ENCODE measurements at regions not wholly inside any gene's neighbourhood (a gene's known extent, or its start where the extent isn't known, plus 50 kb on each side); places are given as distances from the start of the nearest gene placed in this dataset.

DNA sequence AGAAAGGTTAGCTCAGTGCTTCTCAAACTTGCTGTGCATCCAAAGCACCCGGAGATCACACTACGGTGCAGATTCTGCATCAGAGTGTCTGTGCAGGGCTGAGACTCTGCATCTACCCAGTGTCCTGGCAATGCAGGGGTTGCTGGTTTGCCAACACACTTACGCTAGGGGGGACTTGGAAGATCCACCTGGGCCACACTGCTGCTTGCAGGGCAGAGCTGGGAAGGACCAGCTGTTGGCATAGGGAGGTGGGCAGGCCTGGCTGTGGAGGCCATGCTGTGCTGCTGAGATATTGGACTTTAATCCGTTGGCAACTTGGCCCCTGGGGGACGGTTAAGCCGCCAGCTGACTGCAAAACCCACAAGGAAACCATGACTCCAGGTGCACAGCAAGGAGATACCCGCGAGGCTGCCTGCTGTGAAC is 397.6 kb upstream of the HS6ST1 start (continued):
- no peak for TF ChIP-seq SNAPC2 (CRISPR knock-in tag; IDR thresholded peaks at IDR 0.05)
- no peak for TF ChIP-seq ZZZ3 (CRISPR knock-in tag; IDR thresholded peaks at IDR 0.05; ENCODE audit: borderline replicate concordance)
- no peak for TF ChIP-seq PHB2 (IDR thresholded peaks at IDR 0.05; ENCODE audit: partially characterized antibody)
- no peak for TF ChIP-seq ZBTB38 (CRISPR knock-in tag; IDR thresholded peaks at IDR 0.05)
- TF ChIP-seq ZNF263 (CRISPR knock-in tag; IDR thresholded peaks at IDR 0.05) = no peak
- TF ChIP-seq ZNF121 (CRISPR knock-in tag; IDR thresholded peaks at IDR 0.05) = no peak

DNA sequence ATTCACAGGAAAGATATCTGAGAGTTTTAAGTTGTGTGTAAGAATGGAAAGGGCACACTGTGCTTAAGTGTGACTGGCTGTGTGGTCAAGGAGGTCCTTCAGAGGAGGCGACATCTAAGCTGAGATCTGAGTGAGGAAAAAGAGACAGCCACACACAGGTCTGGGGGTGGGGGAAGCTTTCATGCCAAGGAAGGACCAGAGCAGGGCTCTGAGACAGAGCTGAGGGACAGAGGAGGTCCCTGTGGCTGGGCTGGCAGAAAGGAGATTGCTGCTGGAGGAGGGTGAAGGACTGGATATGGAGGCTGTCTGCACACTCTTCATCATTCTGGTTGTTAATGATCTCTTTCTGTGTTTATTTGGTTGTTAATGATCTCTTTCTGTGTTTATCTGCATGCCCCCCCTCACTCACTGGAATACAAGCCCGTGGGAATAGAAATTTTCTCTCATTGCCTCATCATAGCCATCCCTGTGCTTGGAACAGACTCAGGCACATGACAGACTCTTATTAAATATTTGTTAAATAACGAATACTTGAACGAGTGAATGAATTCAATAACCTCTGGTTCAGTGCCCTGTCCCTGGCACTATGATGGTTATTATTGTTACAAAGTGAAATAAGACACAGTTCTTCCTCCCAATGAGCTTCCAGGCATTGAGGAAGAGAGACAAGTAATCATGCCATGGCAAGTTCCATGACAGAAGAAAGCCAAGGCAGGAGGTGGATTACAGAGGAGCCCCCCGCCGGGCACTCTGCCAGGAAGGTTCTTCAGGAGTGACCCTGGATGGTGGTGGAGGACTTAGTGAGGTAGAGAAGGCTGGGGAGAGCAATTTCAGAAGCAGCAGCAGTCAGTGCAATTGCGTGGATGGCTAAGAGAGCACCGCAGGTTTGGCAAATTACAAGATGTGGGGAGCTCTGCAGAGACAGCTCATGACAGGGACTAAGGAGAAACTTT is 399.4 kb upstream of the HS6ST1 start:
- Histone ChIP-seq H3K79me2 (ENCODE audit: insufficient read depth, low read length) (no peaks in the 10 kb centered on the region), H2AFZ (ENCODE audit: low read length) (no peak overlapping the region), H3K4me3 (replicated peaks in 1 of 3; ENCODE audit: insufficient read depth in 1 of 3, low read depth in 2 of 3, low read length in 3 of 3) (no peak overlapping the region), H3K9me3 (ENCODE audit: low read length) (no peaks in the 10 kb centered on the region), H3K27me3 (ENCODE audit: control insufficient read depth in 1 of 2, insufficient read depth in 2 of 2, low read length in 2 of 2) (peaks cover 3 to 37% of the 10 kb centered on the region in 2 experiments; a peak in 4 of 5 replicates), H3K36me3 (replicated peaks in 1 of 2; ENCODE audit: control insufficient read depth in 1 of 2, insufficient read depth in 2 of 2, low read length in 2 of 2) (no peaks in the 10 kb centered on the region), H3K4me2 (ENCODE audit: low read depth, low read length) (no peak overlapping the region), H3K9ac (ENCODE audit: insufficient read depth, low read depth, low read length) (no peak overlapping the region), H4K20me1 (ENCODE audit: insufficient read depth, low read length) (0 out of 2 replicates have a peak, but pooled peaks cover 4% of the 10 kb centered on the region), H3K4me1 (ENCODE audit: insufficient read depth, low read length) (no peaks in the 10 kb centered on the region), H3K27ac (ENCODE audit: extremely low read length, insufficient read depth, low read length) (no peak overlapping the region)
- CTCF ChIA-PET (ENCODE audit: low intra/inter-chr PET ratio, low total read pairs) = no interaction called here
- FAIRE-seq = no peak
- in situ Hi-C loops (cut with HindIII; ENCODE audit: extremely low pct_ligation_motif_present, low pct_unique_long_range_greater_than_20kb) = no loop called here
- POLR2A ChIA-PET = no interaction called here
- 9% methylated on average over 8 of the region's 8 CpGs for WGBS (ENCODE audit: low lambda C conversion rate)
- intact Hi-C loops (cut with micrococcal nuclease; ENCODE audit: unreplicated experiment) = no loop called here
- no peak for ATAC-seq
- BruUV-seq (replicated peaks) = no TSS peak
- DNase-seq (ENCODE audit: low spot score) = no peak
- no peak for TF ChIP-seq RFXAP (CRISPR knock-in tag; IDR thresholded peaks at IDR 0.05; ENCODE audit: borderline replicate concordance)
- TF ChIP-seq CHCHD3 (CRISPR knock-in tag; IDR thresholded peaks at IDR 0.05) = no peak
- TF ChIP-seq SP2 (CRISPR knock-in tag; IDR thresholded peaks at IDR 0.05) = no peak
- no peak for TF ChIP-seq ZNF547 (CRISPR knock-in tag; IDR thresholded peaks at IDR 0.05)
- TF ChIP-seq ZMYM3 (CRISPR knock-in tag; IDR thresholded peaks at IDR 0.05) = no peak
- TF ChIP-seq ZNF224 (CRISPR knock-in tag; IDR thresholded peaks at IDR 0.05) = no peak
- TF ChIP-seq ZNF256 (CRISPR knock-in tag; conservative IDR thresholded peaks at IDR 0.05) = no peak
- no peak for TF ChIP-seq ZNF20 (CRISPR knock-in tag; IDR thresholded peaks at IDR 0.05)
- no peak for TF ChIP-seq EP300 (IDR thresholded peaks at IDR 0.05; ENCODE audit: low read depth in 2 of 2, low read length in 2 of 2)
- TF ChIP-seq EP300 (CRISPR knock-in tag; IDR thresholded peaks at IDR 0.05; ENCODE audit: borderline replicate concordance) = no peak
- TF ChIP-seq, protein P1, sequence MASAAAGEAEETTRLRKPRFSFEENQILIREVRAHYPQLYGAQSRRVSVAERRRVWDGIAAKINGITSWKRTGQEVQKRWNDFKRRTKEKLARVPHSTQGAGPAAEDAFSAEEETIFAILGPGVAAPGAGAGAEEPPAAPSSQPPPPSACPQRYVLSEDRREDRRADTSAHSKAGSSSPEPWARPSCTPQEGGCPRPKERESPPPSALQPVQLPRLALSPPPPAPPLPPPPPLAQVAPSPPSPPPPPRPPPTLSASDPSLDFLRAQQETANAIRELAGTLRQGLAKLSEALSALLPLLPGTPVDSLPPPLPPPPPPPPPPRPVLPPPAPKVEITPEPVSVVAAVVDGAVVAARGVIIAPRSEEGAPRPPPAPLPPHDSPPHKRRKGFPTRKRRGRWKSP (CRISPR knock-in tag; IDR thresholded peaks at IDR 0.05) = no peak
- TF ChIP-seq, protein P2, sequence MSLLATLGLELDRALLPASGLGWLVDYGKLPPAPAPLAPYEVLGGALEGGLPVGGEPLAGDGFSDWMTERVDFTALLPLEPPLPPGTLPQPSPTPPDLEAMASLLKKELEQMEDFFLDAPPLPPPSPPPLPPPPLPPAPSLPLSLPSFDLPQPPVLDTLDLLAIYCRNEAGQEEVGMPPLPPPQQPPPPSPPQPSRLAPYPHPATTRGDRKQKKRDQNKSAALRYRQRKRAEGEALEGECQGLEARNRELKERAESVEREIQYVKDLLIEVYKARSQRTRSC (CRISPR knock-in tag; IDR thresholded peaks at IDR 0.05; ENCODE audit: low read depth) = no peak
- TF ChIP-seq, protein P3, sequence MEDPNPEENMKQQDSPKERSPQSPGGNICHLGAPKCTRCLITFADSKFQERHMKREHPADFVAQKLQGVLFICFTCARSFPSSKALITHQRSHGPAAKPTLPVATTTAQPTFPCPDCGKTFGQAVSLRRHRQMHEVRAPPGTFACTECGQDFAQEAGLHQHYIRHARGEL (CRISPR knock-in tag; IDR thresholded peaks at IDR 0.05) = no peak
- TF ChIP-seq, protein P4, sequence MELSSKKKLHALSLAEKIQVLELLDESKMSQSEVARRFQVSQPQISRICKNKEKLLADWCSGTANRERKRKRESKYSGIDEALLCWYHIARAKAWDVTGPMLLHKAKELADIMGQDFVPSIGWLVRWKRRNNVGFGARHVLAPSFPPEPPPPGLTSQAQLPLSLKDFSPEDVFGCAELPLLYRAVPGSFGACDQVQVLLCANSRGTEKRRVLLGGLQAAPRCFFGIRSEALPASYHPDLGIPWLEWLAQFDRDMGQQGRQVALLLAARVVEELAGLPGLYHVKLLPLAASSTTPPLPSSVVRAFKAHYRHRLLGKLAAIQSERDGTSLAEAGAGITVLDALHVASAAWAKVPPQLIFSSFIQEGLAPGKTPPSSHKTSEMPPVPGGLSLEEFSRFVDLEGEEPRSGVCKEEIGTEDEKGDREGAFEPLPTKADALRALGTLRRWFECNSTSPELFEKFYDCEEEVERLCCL (CRISPR knock-in tag; IDR thresholded peaks at IDR 0.05; ENCODE audit: borderline replicate concordance) = no peak
- TF ChIP-seq HMG20A (CRISPR knock-in tag; IDR thresholded peaks at IDR 0.05; ENCODE audit: borderline replicate concordance) = no peak
- TF ChIP-seq KLF11 (CRISPR knock-in tag; IDR thresholded peaks at IDR 0.05) = no peak
